Right lobe of liver (tissue), 4 donors: ENCODE measurements at regions not wholly inside any gene's neighbourhood (a gene's known extent, or its start where the extent isn't known, plus 50 kb on each side); places are given as distances from the start of the nearest gene placed in this dataset.

Experiments
- CTCF ChIP-seq, 4 donors: fragments of 200-600 bp in 3 of 4; fragments of 450-650 bp in 1 of 4; IDR thresholded peaks; one replicate each; pipeline versions ENCODE4 v1.5.1 to v1.8.0; 2016 to 2022; ENCODE audit warnings: antibody characterized with exemption in 4 of 4, mild to moderate bottlenecking in 2 of 4
- POLR2A ChIP-seq: fragments of 450-650 bp; IDR thresholded peaks from one replicate; pipeline ENCODE4 v1.6.1; 2017; ENCODE audit warnings: antibody characterized with exemption, mild to moderate bottlenecking
- donor health status: DM: no; HTN: no; CAD: no.
- donor health status: DM: no; HTN: no; CAD: no.
- donor health status: DM: no; HTN: yes; CAD: no.

DNA sequence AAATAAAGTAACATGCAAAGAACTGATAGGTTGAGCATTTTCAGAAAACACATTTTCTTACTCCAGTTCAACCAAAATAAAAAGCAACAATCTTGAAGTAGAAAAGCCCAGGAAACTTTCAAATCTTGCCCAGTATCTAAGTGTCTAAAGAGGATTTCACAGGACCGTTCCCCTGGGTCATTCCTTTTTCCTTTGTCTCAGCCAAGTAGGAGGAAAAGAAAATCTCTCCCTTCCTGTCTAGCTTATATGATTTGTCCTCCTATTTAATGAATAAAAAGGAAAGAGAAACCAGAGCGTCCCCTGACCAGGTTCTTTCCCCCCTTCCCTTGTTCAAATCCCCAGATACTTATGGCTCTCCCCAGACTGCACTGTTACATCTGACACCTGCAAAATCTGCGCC is 248.0 kb downstream of the KCTD12 start:
- TF ChIP-seq CTCF (IDR thresholded peaks at IDR 0.05) (no peak), POLR2A (no peak)
